NT2/D1 (cell line): ENCODE measurements at regions not wholly inside any gene's neighbourhood (a gene's known extent, or its start where the extent isn't known, plus 50 kb on each side); places are given as distances from the start of the nearest gene placed in this dataset.

Source experiments
- SUZ12 ChIP-seq: IDR thresholded peaks from 2 replicates; pipeline ENCODE4 v1.6.1; 2011; ENCODE audit not compliant: insufficient read length, insufficient read depth; ENCODE audit errors: extremely low read depth
- YY1 ChIP-seq: IDR thresholded peaks from 2 replicates; pipeline ENCODE4 v1.6.1; 2011; ENCODE audit not compliant: insufficient read length, insufficient read depth
- ZNF274 ChIP-seq: IDR thresholded peaks from 2 replicates; pipeline ENCODE4 v1.6.1; 2011; ENCODE audit warnings: mild to moderate bottlenecking, low read depth, low read length

- no peak for TF ChIP-seq YY1
- no peak for TF ChIP-seq SUZ12
- no peak for TF ChIP-seq ZNF274
Measured at GRCh38 chr1:239831577-239832355, 259.9 kb upstream of the FMN2 start.
